WERI-Rb-1 (cell line): ENCODE measurements at regions not wholly inside any gene's neighbourhood (a gene's known extent, or its start where the extent isn't known, plus 50 kb on each side); places are given as distances from the start of the nearest gene placed in this dataset.
"Not testable (repeated sequence)": the region's sequence is repeated elsewhere in the genome, so short reads cannot be mapped to it uniquely, and the experiment has no call there.

ENCODE experiments used
- DNase-seq: peaks from one replicate; pipeline ENCODE4 v3.0.0-alpha.2; 2020
- H3K27ac ChIP-seq: fragments of 250-450 bp; sonication (Bioruptor Pico); 2 replicates; pipeline ENCODE4 v1.5.1; 2020; ENCODE audit warnings: mild to moderate bottlenecking, moderate library complexity
- H3K27me3 ChIP-seq: fragments of 250-450 bp; sonication (Bioruptor Pico); 2 replicates; pipeline ENCODE4 v1.5.1; 2021; ENCODE audit warnings: mild to moderate bottlenecking, low read depth, moderate library complexity; ENCODE audit not compliant: insufficient read depth, severe bottlenecking
- H3K36me3 ChIP-seq: fragments of 250-450 bp; sonication (Bioruptor Pico); 2 replicates; pipeline ENCODE4 v1.5.1; 2020; ENCODE audit warnings: mild to moderate bottlenecking, moderate library complexity
- H3K4me3 ChIP-seq: 2 replicates; pipeline ENCODE4 v1.5.1; 2011; ENCODE audit warnings: low read depth, mild to moderate bottlenecking, control low read depth, low read length
- H3K9me3 ChIP-seq: fragments of 250-450 bp; sonication (Bioruptor Pico); 2 replicates; pipeline ENCODE4 v1.5.1; 2021; ENCODE audit warnings: mild to moderate bottlenecking, moderate library complexity; ENCODE audit not compliant: severe bottlenecking
- TF ChIP-seq, protein P1 (sequence below): IDR thresholded peaks from 2 replicates; pipeline ENCODE4 v1.5.1; 2011; ENCODE audit warnings: low read depth, mild to moderate bottlenecking, control low read depth, inconsistent platforms, low read length

DNA sequence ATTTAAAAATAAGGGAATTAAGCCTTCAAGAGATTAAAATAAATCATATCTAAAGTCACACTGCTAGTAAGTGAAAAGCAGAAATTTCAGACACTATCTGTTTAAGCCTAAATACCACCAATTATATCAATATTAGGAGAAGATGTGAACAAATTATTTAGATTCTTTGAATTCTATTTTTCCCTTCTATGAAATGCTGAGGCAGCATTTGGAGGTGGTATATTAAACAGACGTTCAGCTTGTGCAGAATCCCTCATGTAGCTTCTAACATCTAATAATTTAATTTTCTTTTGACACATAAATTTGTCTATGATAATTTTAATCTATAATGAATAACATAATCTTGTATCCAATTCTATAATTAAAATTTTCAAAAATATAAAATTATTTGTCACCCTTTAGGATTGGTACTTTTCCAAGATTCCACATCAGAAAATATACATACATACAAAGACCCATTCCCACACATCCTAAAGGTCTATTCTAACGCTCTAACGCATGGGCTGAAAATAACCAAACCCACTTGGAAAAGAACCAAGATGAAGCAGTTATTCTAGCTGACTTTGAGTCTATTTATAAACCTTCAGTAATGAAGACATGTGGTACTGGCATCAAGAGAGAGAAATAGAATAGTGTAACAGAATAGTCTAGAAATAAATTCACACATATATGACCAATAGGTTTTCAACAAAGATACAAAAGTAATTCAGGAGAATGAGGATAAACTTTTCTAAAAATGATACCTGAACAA lies 751.8 kb downstream of the GALC start:
- Histone ChIP-seq H3K9me3 (no peaks in the 10 kb centered on the region), H3K27ac (no peak overlapping the region), H3K27me3 (no peaks in the 10 kb centered on the region), H3K36me3 (no peaks in the 10 kb centered on the region), H3K4me3 (no peak overlapping the region)
- DNase-seq: no peak
- TF ChIP-seq, protein P1, sequence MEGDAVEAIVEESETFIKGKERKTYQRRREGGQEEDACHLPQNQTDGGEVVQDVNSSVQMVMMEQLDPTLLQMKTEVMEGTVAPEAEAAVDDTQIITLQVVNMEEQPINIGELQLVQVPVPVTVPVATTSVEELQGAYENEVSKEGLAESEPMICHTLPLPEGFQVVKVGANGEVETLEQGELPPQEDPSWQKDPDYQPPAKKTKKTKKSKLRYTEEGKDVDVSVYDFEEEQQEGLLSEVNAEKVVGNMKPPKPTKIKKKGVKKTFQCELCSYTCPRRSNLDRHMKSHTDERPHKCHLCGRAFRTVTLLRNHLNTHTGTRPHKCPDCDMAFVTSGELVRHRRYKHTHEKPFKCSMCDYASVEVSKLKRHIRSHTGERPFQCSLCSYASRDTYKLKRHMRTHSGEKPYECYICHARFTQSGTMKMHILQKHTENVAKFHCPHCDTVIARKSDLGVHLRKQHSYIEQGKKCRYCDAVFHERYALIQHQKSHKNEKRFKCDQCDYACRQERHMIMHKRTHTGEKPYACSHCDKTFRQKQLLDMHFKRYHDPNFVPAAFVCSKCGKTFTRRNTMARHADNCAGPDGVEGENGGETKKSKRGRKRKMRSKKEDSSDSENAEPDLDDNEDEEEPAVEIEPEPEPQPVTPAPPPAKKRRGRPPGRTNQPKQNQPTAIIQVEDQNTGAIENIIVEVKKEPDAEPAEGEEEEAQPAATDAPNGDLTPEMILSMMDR: no peak

DNA sequence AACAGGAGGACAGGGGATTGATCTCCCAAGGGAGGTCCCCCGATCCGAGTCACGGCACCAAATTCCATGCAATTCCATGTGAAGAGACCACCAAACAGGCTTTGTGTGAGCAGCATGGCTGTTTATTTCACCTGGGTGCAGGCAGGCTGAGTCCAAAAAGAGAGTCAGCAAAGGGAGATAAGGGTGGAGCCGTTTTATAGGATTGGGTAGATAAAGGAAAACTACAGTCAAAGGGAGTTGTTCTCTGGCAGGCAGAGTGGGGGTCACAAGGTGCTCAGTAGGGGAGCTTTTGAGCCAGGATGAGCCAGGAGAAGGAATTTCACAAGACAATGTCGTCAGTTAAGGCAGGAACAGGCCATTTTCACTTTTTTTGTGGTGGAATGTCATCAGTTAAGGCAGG lies 752.7 kb downstream of the GALC start:
- not testable (repeated sequence) for H3K36me3 ChIP-seq, H3K27ac ChIP-seq, H3K9me3 ChIP-seq, H3K4me3 ChIP-seq, H3K27me3 ChIP-seq, DNase-seq

DNA sequence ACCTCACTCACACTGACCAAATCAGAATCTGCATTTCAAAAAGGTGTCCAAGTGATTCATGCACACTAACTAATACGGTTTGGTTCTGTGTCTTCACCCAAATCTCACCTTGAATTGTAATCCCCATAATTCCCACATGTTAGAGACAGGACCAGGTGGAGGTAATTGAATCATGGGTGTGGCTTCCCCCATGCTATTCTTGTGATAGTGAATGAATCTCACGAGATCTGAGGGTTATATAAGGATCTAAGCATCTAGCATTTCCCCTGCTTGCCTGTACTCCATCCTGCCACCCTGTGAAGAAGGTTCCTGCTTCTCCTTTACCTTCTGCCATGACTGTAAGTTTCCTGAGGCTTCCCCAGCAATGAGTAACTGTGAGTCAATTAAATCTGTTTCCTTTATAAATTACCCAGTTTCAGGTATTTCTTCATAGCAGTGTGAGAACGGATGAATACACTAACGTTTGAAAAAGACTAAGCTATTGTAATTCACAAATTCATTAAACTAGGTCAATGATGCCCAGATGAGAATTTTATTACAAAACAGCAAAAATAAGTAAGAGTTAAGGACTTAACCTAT lies 759.1 kb downstream of the GALC start:
- no peak overlapping the region for H3K4me3 ChIP-seq
- H3K36me3 ChIP-seq: no peaks in the 10 kb centered on the region
- DNase-seq: no peak
- H3K9me3 ChIP-seq: no peaks in the 10 kb centered on the region
- TF ChIP-seq, protein P1: no peak
- no peaks in the 10 kb centered on the region for H3K27me3 ChIP-seq
- no peak overlapping the region for H3K27ac ChIP-seq

DNA sequence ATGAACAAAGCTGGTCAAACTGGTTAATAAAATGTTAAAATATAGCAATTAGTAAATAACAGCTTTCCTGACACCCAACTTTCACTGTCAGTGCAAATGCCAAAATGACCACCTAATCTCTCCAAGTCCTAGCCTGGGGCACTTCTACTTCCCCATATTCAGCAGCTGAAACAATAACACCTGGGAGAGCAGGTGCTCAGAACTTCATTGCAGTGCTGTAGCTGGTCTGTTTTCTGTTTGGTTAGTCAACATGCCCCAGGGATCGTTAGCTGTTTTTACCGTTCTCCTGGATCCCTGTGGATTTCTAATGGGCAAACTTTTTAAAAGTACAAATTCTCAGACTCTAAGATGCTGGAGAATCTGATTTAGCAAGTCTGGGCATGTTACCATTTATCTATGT lies 759.7 kb downstream of the GALC start:
- no peaks in the 10 kb centered on the region for H3K36me3 ChIP-seq
- TF ChIP-seq, protein P1: no peak
- DNase-seq: no peak
- H3K27ac ChIP-seq: no peak overlapping the region
- no peak overlapping the region for H3K4me3 ChIP-seq
- H3K9me3 ChIP-seq: no peaks in the 10 kb centered on the region
- no peaks in the 10 kb centered on the region for H3K27me3 ChIP-seq

- TF ChIP-seq, protein P1: no peak
- H3K9me3 ChIP-seq: no peaks in the 10 kb centered on the region
- DNase-seq: no peak
- H3K4me3 ChIP-seq: no peak overlapping the region
- no peak overlapping the region for H3K27ac ChIP-seq
- no peaks in the 10 kb centered on the region for H3K27me3 ChIP-seq
- no peaks in the 10 kb centered on the region for H3K36me3 ChIP-seq
Observed at GRCh38 chr14:87231336-87232026, 761.5 kb downstream of the GALC start.

DNA sequence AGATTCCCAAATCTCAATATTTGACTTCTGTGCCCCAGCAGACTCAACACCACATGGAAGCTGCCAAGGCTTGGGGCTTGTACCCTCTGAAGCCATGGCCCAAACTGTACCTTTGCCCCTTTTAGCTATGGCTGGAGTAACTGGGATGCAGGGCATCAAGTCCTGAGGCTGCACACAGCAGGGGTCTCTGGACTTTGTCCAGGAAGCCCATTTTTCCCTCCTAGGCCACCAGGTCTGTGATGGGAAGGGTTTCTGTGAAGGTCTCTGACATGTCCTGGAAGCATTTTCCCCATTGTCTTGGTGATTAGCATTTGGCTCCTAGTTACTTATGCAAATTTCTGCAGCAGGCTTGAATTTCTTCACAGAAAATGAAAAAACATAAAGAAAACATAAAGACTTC lies 762.3 kb downstream of the GALC start:
- Histone ChIP-seq H3K36me3 (no peaks in the 10 kb centered on the region), H3K4me3 (no peak overlapping the region), H3K9me3 (no peaks in the 10 kb centered on the region), H3K27me3 (no peaks in the 10 kb centered on the region), H3K27ac (no peak overlapping the region)
- TF ChIP-seq, protein P1: no peak
- no peak for DNase-seq
